Tibial nerve (tissue), 3 donors: ENCODE measurements at regions not wholly inside any gene's neighbourhood (a gene's known extent, or its start where the extent isn't known, plus 50 kb on each side); places are given as distances from the start of the nearest gene placed in this dataset.

Experiments
- POLR2A ChIP-seq, 2 donors: fragments of 450-650 bp; IDR thresholded peaks; one replicate each; pipeline ENCODE4 v1.6.1; 2017; ENCODE audit warnings: antibody characterized with exemption in 2 of 2, mild to moderate bottlenecking in 2 of 2, moderate library complexity in 2 of 2
- TF ChIP-seq, protein P1 (sequence below), 5 experiments: fragments of 200-600 bp in 3 of 5; fragments of 450-650 bp in 2 of 5; sonication (generic) in 3 of 5; IDR thresholded peaks; one replicate each; pipeline ENCODE4 v1.5.1; 2016 to 2019; ENCODE audit warnings: antibody characterized with exemption in 5 of 5, mild to moderate bottlenecking in 3 of 5, moderate library complexity in 2 of 5

DNA sequence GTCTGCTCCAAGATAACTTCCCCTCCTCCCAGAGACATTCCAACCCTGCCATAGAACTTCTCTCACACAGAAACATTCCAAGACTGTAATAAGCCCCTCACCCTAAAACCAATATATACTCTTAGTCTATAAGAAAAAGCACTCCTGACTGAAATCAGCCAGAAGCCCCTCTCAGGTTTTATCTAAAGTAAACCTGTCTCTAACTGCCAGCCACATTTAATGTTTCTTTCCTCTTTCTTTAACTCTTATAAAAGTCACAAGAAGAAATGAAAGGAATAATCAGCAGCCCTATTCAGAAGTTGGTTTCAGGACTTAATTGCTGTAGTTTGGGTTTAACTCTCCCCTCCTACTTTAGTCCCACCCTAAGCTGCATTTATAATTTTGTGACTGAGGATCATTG lies 165.0 kb upstream of the ZCCHC13 start:
- TF ChIP-seq, protein P1, sequence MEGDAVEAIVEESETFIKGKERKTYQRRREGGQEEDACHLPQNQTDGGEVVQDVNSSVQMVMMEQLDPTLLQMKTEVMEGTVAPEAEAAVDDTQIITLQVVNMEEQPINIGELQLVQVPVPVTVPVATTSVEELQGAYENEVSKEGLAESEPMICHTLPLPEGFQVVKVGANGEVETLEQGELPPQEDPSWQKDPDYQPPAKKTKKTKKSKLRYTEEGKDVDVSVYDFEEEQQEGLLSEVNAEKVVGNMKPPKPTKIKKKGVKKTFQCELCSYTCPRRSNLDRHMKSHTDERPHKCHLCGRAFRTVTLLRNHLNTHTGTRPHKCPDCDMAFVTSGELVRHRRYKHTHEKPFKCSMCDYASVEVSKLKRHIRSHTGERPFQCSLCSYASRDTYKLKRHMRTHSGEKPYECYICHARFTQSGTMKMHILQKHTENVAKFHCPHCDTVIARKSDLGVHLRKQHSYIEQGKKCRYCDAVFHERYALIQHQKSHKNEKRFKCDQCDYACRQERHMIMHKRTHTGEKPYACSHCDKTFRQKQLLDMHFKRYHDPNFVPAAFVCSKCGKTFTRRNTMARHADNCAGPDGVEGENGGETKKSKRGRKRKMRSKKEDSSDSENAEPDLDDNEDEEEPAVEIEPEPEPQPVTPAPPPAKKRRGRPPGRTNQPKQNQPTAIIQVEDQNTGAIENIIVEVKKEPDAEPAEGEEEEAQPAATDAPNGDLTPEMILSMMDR (IDR thresholded peaks at IDR 0.05) = no peak
- no peak for TF ChIP-seq POLR2A (IDR thresholded peaks at IDR 0.05)
